Type B pancreatic cell (in vitro differentiated cells): ENCODE measurements at regions not wholly inside any gene's neighbourhood (a gene's known extent, or its start where the extent isn't known, plus 50 kb on each side); places are given as distances from the start of the nearest gene placed in this dataset.

Experiments
- DNase-seq: peaks from one replicate; pipeline ENCODE4 v3.0.0; 2021; ENCODE audit warnings: mixed read lengths; ENCODE audit not compliant: unreplicated experiment; ENCODE audit errors: extremely low spot score
- H3K27ac Mint-ChIP-seq: 2 replicates; pipeline ENCODE4 v1.8.0; 2021; ENCODE audit warnings: mild to moderate bottlenecking, mixed read lengths
- H3K27me3 Mint-ChIP-seq: 2 replicates; pipeline ENCODE4 v1.8.0; 2021; ENCODE audit warnings: mixed read lengths
- H3K36me3 Mint-ChIP-seq: 2 replicates; pipeline ENCODE4 v1.8.0; 2021; ENCODE audit warnings: mixed read lengths
- H3K4me1 Mint-ChIP-seq: one replicate; pipeline ENCODE4 v1.8.0; 2021; ENCODE audit warnings: mixed read lengths; ENCODE audit not compliant: unreplicated experiment
- H3K4me3 Mint-ChIP-seq: 2 replicates; pipeline ENCODE4 v1.8.0; 2021; ENCODE audit warnings: mild to moderate bottlenecking, mixed read lengths
- H3K9me3 Mint-ChIP-seq: 2 replicates; pipeline ENCODE4 v1.8.0; 2021; ENCODE audit warnings: mixed read lengths
- TF ChIP-seq, protein P1 (sequence below): fragments of 200-600 bp; sonication (generic); conservative IDR thresholded peaks from 2 replicates; pipeline ENCODE4 v1.5.0; 2021; ENCODE audit warnings: antibody characterized with exemption, mild to moderate bottlenecking

DNA sequence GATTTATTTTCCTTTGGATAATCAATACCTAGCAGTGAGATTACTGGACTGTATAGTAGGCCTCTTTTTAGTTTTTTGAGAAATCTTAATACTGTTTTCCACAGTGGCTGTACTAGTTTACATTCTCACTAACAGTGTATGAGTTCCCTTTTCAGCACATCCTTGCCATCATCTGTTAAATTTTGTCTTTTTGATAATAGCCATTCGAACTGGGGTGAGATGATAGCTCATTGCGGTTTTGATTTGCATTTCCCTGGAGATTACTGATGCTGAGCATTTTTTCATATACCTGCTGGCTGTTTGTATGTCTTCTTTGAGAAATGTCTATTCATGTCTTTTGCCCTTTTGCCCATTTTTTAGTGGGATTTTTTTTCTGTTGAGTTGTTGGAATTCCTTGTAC lies 210.8 kb downstream of the CGGBP1 start:
- Mint-ChIP-seq H3K27me3 (no peaks in the 10 kb centered on the region), H3K4me3 (no peak overlapping the region), H3K4me1 (no peaks in the 10 kb centered on the region), H3K9me3 (no peaks in the 10 kb centered on the region), H3K27ac (no peak overlapping the region), H3K36me3 (no peaks in the 10 kb centered on the region)
- DNase-seq = no peak
- TF ChIP-seq, protein P1, sequence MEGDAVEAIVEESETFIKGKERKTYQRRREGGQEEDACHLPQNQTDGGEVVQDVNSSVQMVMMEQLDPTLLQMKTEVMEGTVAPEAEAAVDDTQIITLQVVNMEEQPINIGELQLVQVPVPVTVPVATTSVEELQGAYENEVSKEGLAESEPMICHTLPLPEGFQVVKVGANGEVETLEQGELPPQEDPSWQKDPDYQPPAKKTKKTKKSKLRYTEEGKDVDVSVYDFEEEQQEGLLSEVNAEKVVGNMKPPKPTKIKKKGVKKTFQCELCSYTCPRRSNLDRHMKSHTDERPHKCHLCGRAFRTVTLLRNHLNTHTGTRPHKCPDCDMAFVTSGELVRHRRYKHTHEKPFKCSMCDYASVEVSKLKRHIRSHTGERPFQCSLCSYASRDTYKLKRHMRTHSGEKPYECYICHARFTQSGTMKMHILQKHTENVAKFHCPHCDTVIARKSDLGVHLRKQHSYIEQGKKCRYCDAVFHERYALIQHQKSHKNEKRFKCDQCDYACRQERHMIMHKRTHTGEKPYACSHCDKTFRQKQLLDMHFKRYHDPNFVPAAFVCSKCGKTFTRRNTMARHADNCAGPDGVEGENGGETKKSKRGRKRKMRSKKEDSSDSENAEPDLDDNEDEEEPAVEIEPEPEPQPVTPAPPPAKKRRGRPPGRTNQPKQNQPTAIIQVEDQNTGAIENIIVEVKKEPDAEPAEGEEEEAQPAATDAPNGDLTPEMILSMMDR = no peak

DNA sequence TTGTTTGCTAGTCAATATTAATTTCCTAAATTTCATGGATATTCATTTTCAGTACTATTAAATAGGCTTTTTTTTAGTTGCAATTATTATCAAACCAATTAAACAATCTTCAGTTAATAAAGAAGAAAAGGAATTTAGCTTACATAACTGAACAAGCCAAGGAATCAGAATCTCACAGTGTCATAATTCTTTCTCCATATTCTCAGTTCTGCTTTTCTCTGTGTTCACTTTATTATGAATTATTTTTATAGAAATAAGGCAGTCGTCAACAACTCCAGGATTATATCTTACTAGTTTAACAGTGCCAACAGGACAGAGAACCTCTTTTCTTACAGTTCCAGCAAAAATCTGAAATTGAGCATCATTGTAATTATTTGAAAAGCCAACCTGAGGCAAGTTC lies 221.7 kb downstream of the CGGBP1 start:
- Mint-ChIP-seq H3K4me1 (no peaks in the 10 kb centered on the region), H3K9me3 (peaks cover 6% of the 10 kb centered on the region), H3K27me3 (no peaks in the 10 kb centered on the region), H3K4me3 (no peak overlapping the region), H3K36me3 (no peaks in the 10 kb centered on the region), H3K27ac (no peak overlapping the region)
- TF ChIP-seq, protein P1 = no peak
- DNase-seq = no peak

DNA sequence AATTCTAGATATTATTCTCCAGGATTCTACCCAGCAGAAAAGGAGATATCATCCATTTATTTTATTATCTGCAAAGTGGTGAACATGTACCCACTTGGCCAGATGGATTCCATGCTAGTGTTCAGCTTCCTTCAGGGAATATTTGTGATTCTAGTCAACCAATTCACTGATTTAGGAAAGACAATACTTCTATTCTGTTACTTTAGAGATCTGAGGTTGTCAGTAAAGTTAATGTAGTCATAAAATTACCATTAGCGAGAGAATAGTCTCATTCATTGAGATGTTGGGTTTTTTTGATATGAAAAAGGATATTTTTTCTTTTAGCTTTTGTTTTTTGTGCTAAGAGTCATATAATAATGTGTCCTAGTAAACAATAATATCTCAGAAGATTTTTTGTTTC lies 222.8 kb downstream of the CGGBP1 start:
- Mint-ChIP-seq H3K27me3 (no peaks in the 10 kb centered on the region), H3K36me3 (no peaks in the 10 kb centered on the region), H3K4me1 (no peaks in the 10 kb centered on the region), H3K9me3 (peaks cover 6% of the 10 kb centered on the region), H3K27ac (no peak overlapping the region), H3K4me3 (no peak overlapping the region)
- no peak for DNase-seq
- TF ChIP-seq, protein P1 = no peak

DNA sequence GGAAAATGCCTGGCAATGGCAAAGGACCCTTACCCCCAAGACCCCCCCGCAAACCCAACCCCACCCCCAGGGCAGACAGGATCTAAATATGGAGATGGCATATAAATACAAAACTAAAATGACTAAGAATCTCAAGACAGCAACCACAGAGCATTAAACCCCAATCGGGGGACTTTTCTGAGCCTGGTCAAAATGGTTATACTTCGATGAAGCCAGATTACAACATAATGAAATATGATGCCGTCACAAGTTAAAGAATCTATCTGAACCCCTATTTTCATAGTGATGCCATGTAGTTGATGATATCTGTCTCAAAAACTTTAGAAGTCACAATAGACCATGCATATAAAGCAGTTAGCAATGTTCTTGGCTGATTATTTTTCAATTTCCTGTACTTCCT lies 223.6 kb downstream of the CGGBP1 start:
- Mint-ChIP-seq H3K27ac (no peak overlapping the region), H3K4me1 (no peaks in the 10 kb centered on the region), H3K36me3 (no peaks in the 10 kb centered on the region), H3K9me3 (peaks cover 6% of the 10 kb centered on the region), H3K4me3 (no peak overlapping the region), H3K27me3 (no peaks in the 10 kb centered on the region)
- no peak for DNase-seq
- TF ChIP-seq, protein P1 = no peak

DNA sequence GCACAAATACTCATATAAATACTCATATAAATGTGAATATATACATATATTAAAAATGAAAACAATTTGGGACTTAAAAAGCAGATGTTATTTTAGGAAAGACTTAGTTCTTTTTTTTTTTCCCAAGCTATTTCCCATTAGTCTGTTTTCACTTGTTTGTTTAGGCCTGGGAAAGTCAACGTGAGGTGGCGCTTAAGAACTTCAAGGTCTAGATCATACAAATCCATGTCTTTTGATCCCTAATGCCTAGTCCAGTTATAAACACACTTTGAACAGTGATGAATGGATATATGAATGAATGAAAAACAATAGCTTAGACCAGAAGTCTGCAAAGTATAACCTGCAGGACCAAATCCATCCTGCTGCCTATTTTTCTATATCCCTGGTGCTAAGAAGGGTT lies 224.5 kb downstream of the CGGBP1 start:
- TF ChIP-seq, protein P1 = no peak
- peaks cover 1% of the 10 kb centered on the region for H3K9me3 Mint-ChIP-seq
- H3K4me3 Mint-ChIP-seq = no peak overlapping the region
- H3K27me3 Mint-ChIP-seq = no peaks in the 10 kb centered on the region
- DNase-seq = no peak
- H3K27ac Mint-ChIP-seq = no peak overlapping the region
- no peaks in the 10 kb centered on the region for H3K36me3 Mint-ChIP-seq
- H3K4me1 Mint-ChIP-seq = no peaks in the 10 kb centered on the region

DNA sequence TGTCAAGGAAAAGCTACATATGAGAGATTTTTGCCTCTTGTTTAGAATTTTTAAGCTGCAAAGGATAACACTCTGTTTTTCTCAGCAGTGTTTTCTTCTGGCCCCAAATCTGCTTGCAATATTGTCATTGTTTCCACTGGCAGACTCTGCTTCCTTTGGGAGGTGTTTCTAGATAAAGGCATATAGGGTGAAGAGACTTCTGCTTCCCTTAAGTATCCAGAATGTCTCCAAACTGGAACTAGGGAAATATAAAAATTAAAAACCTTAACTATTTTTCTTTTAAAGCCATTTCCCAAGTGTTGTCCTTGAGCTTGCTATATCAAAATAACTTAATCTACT lies 225.8 kb downstream of the CGGBP1 start:
- no peaks in the 10 kb centered on the region for H3K4me1 Mint-ChIP-seq
- no peak overlapping the region for H3K4me3 Mint-ChIP-seq
- no peaks in the 10 kb centered on the region for H3K36me3 Mint-ChIP-seq
- TF ChIP-seq, protein P1 = no peak
- H3K27me3 Mint-ChIP-seq = no peaks in the 10 kb centered on the region
- H3K27ac Mint-ChIP-seq = no peak overlapping the region
- H3K9me3 Mint-ChIP-seq = no peaks in the 10 kb centered on the region
- no peak for DNase-seq
